IMR-90 (cell line): ENCODE measurements at regions not wholly inside any gene's neighbourhood (a gene's known extent, or its start where the extent isn't known, plus 50 kb on each side); places are given as distances from the start of the nearest gene placed in this dataset.

ENCODE experiments used
- ATAC-seq: fragments of 200-7000 bp; cut with Tn5 transposase; 2 replicates; pipeline ENCODE4 v1.9.1; 2020; ENCODE audit warnings: low read depth, mild to moderate bottlenecking, moderate library complexity
- BruUV-seq: library from RNA; stranded (reverse); fragments of 400-500 nt; replicated peaks from 2 replicates; lab custom pipeline; 2021; lab: Mats Ljungman, UMichigan
- CTCF ChIA-PET: fragments of 300-600 bp; formaldehyde crosslinking; extraction: SDS; loops from one replicate; lab custom pipeline; 2021; ENCODE audit warnings: antibody characterized with exemption; lab: Yijun Ruan, JAX
- POLR2A ChIA-PET: fragments of 300-600 bp; sonication (Branson Sonifier 250); formaldehyde crosslinking; loops from one replicate; lab custom pipeline; 2022; ENCODE audit warnings: antibody characterized with exemption; ENCODE audit not compliant: unreplicated experiment; lab: Charles Lee
- DNase-seq: peaks from one replicate; pipeline ENCODE4 v3.0.0; 2013
- H2AFZ ChIP-seq: replicated peaks from 2 replicates; pipeline ENCODE3; 2013; ENCODE audit warnings: low read length, mild to moderate bottlenecking; ENCODE audit not compliant: poor library complexity
- H2AK5ac ChIP-seq: 2 replicates; pipeline ENCODE4 v1.6.1; 2013; ENCODE audit warnings: low read depth, low read length, inconsistent platforms
- H2AK9ac ChIP-seq: replicated peaks from 2 replicates; pipeline ENCODE3; 2013; ENCODE audit warnings: mild to moderate bottlenecking, low read depth, low read length, moderate library complexity; ENCODE audit not compliant: poor library complexity
- H2BK120ac ChIP-seq: 2 replicates; pipeline ENCODE4 v1.6.1; 2013; ENCODE audit warnings: low read depth, low read length, inconsistent platforms
- H2BK15ac ChIP-seq: 3 replicates; pipeline ENCODE4 v1.6.1; 2013; ENCODE audit warnings: low read depth, low read length, inconsistent platforms
- H2BK20ac ChIP-seq: 2 replicates; pipeline ENCODE4 v1.6.1; 2013; ENCODE audit warnings: low read depth, mild to moderate bottlenecking, inconsistent platforms, low read length, moderate library complexity
- H2BK5ac ChIP-seq: 2 replicates; pipeline ENCODE4 v1.6.1; 2013; ENCODE audit warnings: mild to moderate bottlenecking, low read depth, low read length, inconsistent platforms; ENCODE audit not compliant: poor library complexity, severe bottlenecking
- H3K14ac ChIP-seq: replicated peaks from 2 replicates; pipeline ENCODE4 v1.6.1; 2013; ENCODE audit warnings: low read depth, low read length, inconsistent platforms
- H3K18ac ChIP-seq: 2 replicates; pipeline ENCODE4 v1.6.1; 2013; ENCODE audit warnings: low read depth, low read length, control low read depth
- H3K23ac ChIP-seq: 2 replicates; pipeline ENCODE4 v1.6.1; 2013; ENCODE audit warnings: low read depth, low read length, inconsistent platforms
- H3K27ac ChIP-seq: 2 replicates; pipeline ENCODE4 v1.5.1; 2013; ENCODE audit warnings: mild to moderate bottlenecking, control low read depth, low read length; ENCODE audit not compliant: insufficient read depth
- H3K27me3 ChIP-seq: 2 replicates; pipeline ENCODE4 v1.6.1; 2013; ENCODE audit warnings: low read length; ENCODE audit not compliant: control insufficient read depth, insufficient read depth
- H3K36me3 ChIP-seq: 2 replicates; pipeline ENCODE4 v1.6.1; 2013; ENCODE audit warnings: low read length, mixed read lengths; ENCODE audit not compliant: control insufficient read depth, insufficient read depth
- H3K4ac ChIP-seq: 2 replicates; pipeline ENCODE4 v1.6.1; 2013; ENCODE audit warnings: low read depth, low read length, inconsistent platforms
- H3K4me1 ChIP-seq: 2 replicates; pipeline ENCODE4 v1.6.1; 2013; ENCODE audit warnings: low read length, mixed read lengths; ENCODE audit not compliant: control insufficient read depth, insufficient read depth
- H3K4me2 ChIP-seq: 2 replicates; pipeline ENCODE4 v1.6.1; 2013; ENCODE audit warnings: low read depth, mild to moderate bottlenecking, control low read depth, low read length, moderate library complexity
- H3K4me3 ChIP-seq: 2 replicates; pipeline ENCODE4 v1.5.1; 2013; ENCODE audit warnings: low read depth, mild to moderate bottlenecking, control low read depth, low read length, moderate library complexity; ENCODE audit not compliant: insufficient read depth
- H3K56ac ChIP-seq: 2 replicates; pipeline ENCODE4 v1.6.1; 2013; ENCODE audit warnings: low read length, inconsistent platforms; ENCODE audit not compliant: insufficient read depth; ENCODE audit errors: extremely low read depth
- H3K79me1 ChIP-seq, 2 experiments: 2 replicates each; pipeline ENCODE4 v1.6.1; 2013; ENCODE audit warnings: low read length in 2 of 2, inconsistent platforms in 1 of 2, low read depth in 1 of 2
- H3K9ac ChIP-seq: 2 replicates; pipeline ENCODE4 v1.6.1; 2013; ENCODE audit warnings: low read depth, low read length, control low read depth
- H3K9me1 ChIP-seq: 2 replicates; pipeline ENCODE4 v1.6.1; 2013; ENCODE audit warnings: low read length, inconsistent platforms; ENCODE audit not compliant: insufficient read depth
- H3K9me3 ChIP-seq: 2 replicates; pipeline ENCODE4 v1.6.1; 2013; ENCODE audit warnings: low read length; ENCODE audit not compliant: control insufficient read depth, insufficient read depth
- H4K20me1 ChIP-seq: 2 replicates; pipeline ENCODE4 v1.6.1; 2013; ENCODE audit warnings: low read length, inconsistent platforms; ENCODE audit not compliant: insufficient read depth
- H4K5ac ChIP-seq: 2 replicates; pipeline ENCODE4 v1.6.1; 2013; ENCODE audit warnings: mild to moderate bottlenecking, low read depth, low read length, control low read depth
- H4K8ac ChIP-seq, 2 experiments: 2 replicates each; pipeline ENCODE4 v1.6.1; 2013; ENCODE audit warnings: low read depth in 2 of 2, low read length in 2 of 2, control low read depth in 1 of 2, inconsistent platforms in 1 of 2
- H4K91ac ChIP-seq: 2 replicates; pipeline ENCODE4 v1.6.1; 2013; ENCODE audit warnings: low read depth, low read length, inconsistent platforms; ENCODE audit not compliant: insufficient read depth
- BHLHE40 ChIP-seq: fragments of 150-350 bp; IDR thresholded peaks from 2 replicates; pipeline ENCODE4 v1.6.1; 2016; ENCODE audit warnings: mild to moderate bottlenecking, low read depth, low read length
- CEBPB ChIP-seq: IDR thresholded peaks from 2 replicates; pipeline ENCODE4 v1.6.1; 2012; ENCODE audit warnings: low read depth, low read length, improper control_type of control experiment
- FOS ChIP-seq: fragments of 150-350 bp; IDR thresholded peaks from 2 replicates; pipeline ENCODE4 v1.6.1; 2016; ENCODE audit warnings: low read depth, low read length
- MAZ ChIP-seq: IDR thresholded peaks from 2 replicates; pipeline ENCODE4 v1.6.1; 2012; ENCODE audit warnings: low read depth, mild to moderate bottlenecking, low read length, improper control_type of control experiment, moderate library complexity, borderline replicate concordance
- NFE2L2 ChIP-seq: fragments of 150-350 bp; IDR thresholded peaks from 2 replicates; pipeline ENCODE4 v1.6.1; 2016; ENCODE audit warnings: low read depth, mild to moderate bottlenecking, low read length
- POLR2A ChIP-seq: IDR thresholded peaks from 2 replicates; pipeline ENCODE4 v1.6.1; 2012; ENCODE audit warnings: mild to moderate bottlenecking, low read depth, low read length
- RAD21 ChIP-seq: IDR thresholded peaks from 2 replicates; pipeline ENCODE4 v1.6.1; 2012; ENCODE audit warnings: low read length, improper control_type of control experiment
- RFX5 ChIP-seq: IDR thresholded peaks from 2 replicates; pipeline ENCODE4 v1.8.0; 2012; ENCODE audit warnings: low read depth, mild to moderate bottlenecking, low read length, moderate library complexity
- SMC3 ChIP-seq: fragments of 150-350 bp; IDR thresholded peaks from 2 replicates; pipeline ENCODE4 v1.6.1; 2016; ENCODE audit warnings: low read depth, mild to moderate bottlenecking, antibody characterized with exemption, low read length, moderate library complexity
- WGBS, 2 experiments: methylation state at CpG; one replicate each; pipeline versions ENCODE4 v1.1.5 to v1.1.7; 2013; ENCODE audit warnings: missing lambda C conversion rate in 2 of 2; ENCODE audit not compliant: insufficient read length in 1 of 2; ENCODE audit errors: extremely low coverage in 2 of 2; 5-methylcytosine and 5-hydroxymethylcytosine counted together
- dilution Hi-C: fragments of 300-500 bp; cut with HindIII; formaldehyde crosslinking; loops from one replicate; pipeline ENCODE4 v1.14.3; 2018; ENCODE audit warnings: low sequenced_read_pairs; ENCODE audit not compliant: unreplicated experiment
- in situ Hi-C: fragments of 300-500 bp; cut with MboI; formaldehyde crosslinking; loops from 3 replicates; pipeline ENCODE4 v1.14.3; 2019; ENCODE audit warnings: low sequenced_read_pairs, inconsistent platforms, mixed read lengths
- intact Hi-C: fragments of 100-400 bp; cut with micrococcal nuclease; formaldehyde crosslinking; loops from 2 replicates; pipeline ENCODE4 v1.10.0; 2022
- TF ChIP-seq, protein P1 (sequence below): conservative IDR thresholded peaks from 2 replicates; pipeline ENCODE4 v1.5.1; 2012; ENCODE audit warnings: mild to moderate bottlenecking, low read depth, low read length, improper control_type of control experiment

DNA sequence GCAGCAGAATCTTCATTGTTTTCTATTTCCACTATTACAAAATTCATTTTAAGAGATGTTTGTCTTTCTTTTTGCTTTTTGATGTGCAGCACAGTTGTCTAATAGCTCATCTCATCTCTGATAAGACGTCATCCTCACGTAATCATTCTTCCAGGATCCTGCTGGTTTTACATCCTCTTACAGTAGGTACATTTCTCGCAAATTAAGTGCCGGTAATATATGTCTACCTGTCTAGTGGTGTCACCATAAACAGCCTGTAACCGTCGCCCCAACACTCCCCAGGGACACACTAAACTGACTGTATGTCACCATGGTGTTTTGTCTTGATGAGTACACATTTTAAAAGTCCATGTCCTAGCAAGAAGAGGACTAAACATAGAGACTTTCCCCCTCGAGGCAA lies 94.5 kb upstream of the VSTM2B start:
- H3K56ac ChIP-seq, result no peak overlapping the region
- H2BK120ac ChIP-seq, result no peak overlapping the region
- no peak overlapping the region for H2BK15ac ChIP-seq
- no peaks in the 10 kb centered on the region for H4K20me1 ChIP-seq
- no peak overlapping the region for H2AK9ac ChIP-seq
- H3K18ac ChIP-seq, result no peak overlapping the region
- no peak overlapping the region for H3K4me3 ChIP-seq
- no peaks in the 10 kb centered on the region for H3K79me1 ChIP-seq
- H3K23ac ChIP-seq, result no peak overlapping the region
- H3K14ac ChIP-seq, result no peak overlapping the region
- no peak overlapping the region for H2AFZ ChIP-seq
- WGBS, 2 experiments, result no CpG with 5 or more reads among the region's 7 CpGs
- in situ Hi-C loops (no loop called here), dilution Hi-C loops (no loop called here), intact Hi-C loops (no loop called here)
- CTCF ChIA-PET, result no interaction called here
- H2BK20ac ChIP-seq, result no peak overlapping the region
- no peaks in the 10 kb centered on the region for H3K9me1 ChIP-seq
- no peak overlapping the region for H3K27ac ChIP-seq
- no peak overlapping the region for H2BK5ac ChIP-seq
- H3K9ac ChIP-seq, result no peak overlapping the region
- TF ChIP-seq RAD21 (no peak), POLR2A (no peak), NFE2L2 (no peak), CEBPB (no peak), MAZ (no peak), BHLHE40 (no peak), FOS (no peak), SMC3 (no peak), RFX5 (no peak)
- TF ChIP-seq, protein P1, sequence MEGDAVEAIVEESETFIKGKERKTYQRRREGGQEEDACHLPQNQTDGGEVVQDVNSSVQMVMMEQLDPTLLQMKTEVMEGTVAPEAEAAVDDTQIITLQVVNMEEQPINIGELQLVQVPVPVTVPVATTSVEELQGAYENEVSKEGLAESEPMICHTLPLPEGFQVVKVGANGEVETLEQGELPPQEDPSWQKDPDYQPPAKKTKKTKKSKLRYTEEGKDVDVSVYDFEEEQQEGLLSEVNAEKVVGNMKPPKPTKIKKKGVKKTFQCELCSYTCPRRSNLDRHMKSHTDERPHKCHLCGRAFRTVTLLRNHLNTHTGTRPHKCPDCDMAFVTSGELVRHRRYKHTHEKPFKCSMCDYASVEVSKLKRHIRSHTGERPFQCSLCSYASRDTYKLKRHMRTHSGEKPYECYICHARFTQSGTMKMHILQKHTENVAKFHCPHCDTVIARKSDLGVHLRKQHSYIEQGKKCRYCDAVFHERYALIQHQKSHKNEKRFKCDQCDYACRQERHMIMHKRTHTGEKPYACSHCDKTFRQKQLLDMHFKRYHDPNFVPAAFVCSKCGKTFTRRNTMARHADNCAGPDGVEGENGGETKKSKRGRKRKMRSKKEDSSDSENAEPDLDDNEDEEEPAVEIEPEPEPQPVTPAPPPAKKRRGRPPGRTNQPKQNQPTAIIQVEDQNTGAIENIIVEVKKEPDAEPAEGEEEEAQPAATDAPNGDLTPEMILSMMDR, result no peak
- DNase-seq, result no peak
- no peak for ATAC-seq
- no peak overlapping the region for H4K5ac ChIP-seq
- H3K4me1 ChIP-seq, result no peaks in the 10 kb centered on the region
- no peak overlapping the region for H3K4me2 ChIP-seq
- H4K8ac ChIP-seq, result no peak overlapping the region
- no peak overlapping the region for H4K91ac ChIP-seq
- H3K27me3 ChIP-seq, result no peaks in the 10 kb centered on the region
- H2AK5ac ChIP-seq, result no peak overlapping the region
- H3K36me3 ChIP-seq, result no peaks in the 10 kb centered on the region
- no TSS peak for BruUV-seq
- no peak overlapping the region for H3K4ac ChIP-seq
- POLR2A ChIA-PET, result no interaction called here
- H3K9me3 ChIP-seq, result peaks cover 37% of the 10 kb centered on the region
